Vagina (tissue), 2 donors: ENCODE measurements at regions not wholly inside any gene's neighbourhood (a gene's known extent, or its start where the extent isn't known, plus 50 kb on each side); places are given as distances from the start of the nearest gene placed in this dataset.
"Not testable (repeated sequence)": the region's sequence is repeated elsewhere in the genome, so short reads cannot be mapped to it uniquely, and the experiment has no call there.

ENCODE experiments used
- DNase-seq, 2 donors: peaks; one replicate each; pipeline ENCODE4 v3.0.0-alpha.2; 2017; ENCODE audit errors: extremely low spot score in 2 of 2
- H3K27ac ChIP-seq: fragments of 200-600 bp; sonication (generic); one replicate; pipeline ENCODE4 v1.5.1; 2019
- H3K27me3 ChIP-seq: fragments of 200-600 bp; sonication (generic); one replicate; pipeline ENCODE4 v1.5.1; 2019
- H3K36me3 ChIP-seq, 2 donors: fragments of 200-600 bp; sonication (generic); one replicate each; pipeline ENCODE4 v1.5.1; 2017 to 2019
- H3K4me1 ChIP-seq: fragments of 200-600 bp; sonication (generic); one replicate; pipeline ENCODE4 v1.5.1; 2019
- H3K4me3 ChIP-seq, 2 donors: fragments of 200-600 bp; sonication (generic); 1 replicate in 1 of 2; 2 replicates in 1 of 2; pipeline ENCODE4 v1.5.1; 2016 to 2019
- H3K9me3 ChIP-seq: fragments of 200-600 bp; sonication (generic); one replicate; pipeline ENCODE4 v1.5.1; 2019
- POLR2A ChIP-seq, 2 donors: fragments of 450-650 bp; IDR thresholded peaks; one replicate each; pipeline ENCODE4 v1.6.1; 2017; ENCODE audit warnings: antibody characterized with exemption in 2 of 2, mild to moderate bottlenecking in 2 of 2, moderate library complexity in 2 of 2
- POLR2AphosphoS5 ChIP-seq, 2 donors: sonication (generic); formaldehyde crosslinking; IDR thresholded peaks; one replicate each; pipeline ENCODE4 v1.9.0; 2017; ENCODE audit warnings: antibody characterized with exemption in 2 of 2, mild to moderate bottlenecking in 2 of 2, low read depth in 1 of 2; ENCODE audit not compliant: insufficient read depth in 1 of 2
- intact Hi-C: fragments of 100-400 bp; cut with DNase I; formaldehyde crosslinking; loops from one replicate; pipeline ENCODE4 v1.15.1; 2023
- TF ChIP-seq, protein P1 (sequence below), 3 experiments: fragments of 450-650 bp in 2 of 3; fragments of 200-600 bp in 1 of 3; sonication (generic) in 1 of 3; IDR thresholded peaks; one replicate each; pipeline ENCODE4 v1.5.1; 2017 to 2019; ENCODE audit warnings: antibody characterized with exemption in 3 of 3, mild to moderate bottlenecking in 2 of 3, moderate library complexity in 2 of 3

DNA sequence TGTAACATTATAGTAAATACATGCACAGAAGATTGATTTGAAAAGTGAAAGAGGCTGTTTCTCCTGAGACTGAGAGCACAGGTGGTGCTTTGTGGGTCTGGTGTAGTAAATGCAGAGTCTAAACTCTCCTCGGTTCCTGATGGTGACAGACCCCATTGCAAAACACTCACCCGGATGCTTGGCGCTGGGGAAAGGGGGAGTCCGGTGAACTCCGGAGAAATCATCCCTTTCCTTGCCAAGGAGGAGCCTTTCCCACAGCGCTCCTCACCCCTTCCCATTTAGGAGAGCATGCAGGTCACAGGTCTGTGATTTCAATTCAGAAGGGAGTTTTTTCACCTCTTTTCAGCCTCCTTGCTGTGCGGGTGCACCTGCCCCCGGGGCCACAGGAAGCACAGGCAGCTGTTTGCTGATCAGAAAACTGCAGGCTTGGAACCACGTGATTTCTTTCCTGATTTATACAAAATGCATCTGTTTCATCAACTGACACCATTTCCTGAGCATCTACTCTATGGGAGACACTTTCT lies 75.6 kb upstream of the LYZL2 start:
- intact Hi-C loops, result no loop called here
- Histone ChIP-seq H3K4me3 (no peak overlapping the region), H3K4me1 (peaks cover 12% of the 10 kb centered on the region), H3K9me3 (no peaks in the 10 kb centered on the region), H3K27me3 (no peaks in the 10 kb centered on the region), H3K27ac (no peak overlapping the region), H3K36me3 (no peaks in the 10 kb centered on the region)
- no peak for DNase-seq
- TF ChIP-seq, protein P1, sequence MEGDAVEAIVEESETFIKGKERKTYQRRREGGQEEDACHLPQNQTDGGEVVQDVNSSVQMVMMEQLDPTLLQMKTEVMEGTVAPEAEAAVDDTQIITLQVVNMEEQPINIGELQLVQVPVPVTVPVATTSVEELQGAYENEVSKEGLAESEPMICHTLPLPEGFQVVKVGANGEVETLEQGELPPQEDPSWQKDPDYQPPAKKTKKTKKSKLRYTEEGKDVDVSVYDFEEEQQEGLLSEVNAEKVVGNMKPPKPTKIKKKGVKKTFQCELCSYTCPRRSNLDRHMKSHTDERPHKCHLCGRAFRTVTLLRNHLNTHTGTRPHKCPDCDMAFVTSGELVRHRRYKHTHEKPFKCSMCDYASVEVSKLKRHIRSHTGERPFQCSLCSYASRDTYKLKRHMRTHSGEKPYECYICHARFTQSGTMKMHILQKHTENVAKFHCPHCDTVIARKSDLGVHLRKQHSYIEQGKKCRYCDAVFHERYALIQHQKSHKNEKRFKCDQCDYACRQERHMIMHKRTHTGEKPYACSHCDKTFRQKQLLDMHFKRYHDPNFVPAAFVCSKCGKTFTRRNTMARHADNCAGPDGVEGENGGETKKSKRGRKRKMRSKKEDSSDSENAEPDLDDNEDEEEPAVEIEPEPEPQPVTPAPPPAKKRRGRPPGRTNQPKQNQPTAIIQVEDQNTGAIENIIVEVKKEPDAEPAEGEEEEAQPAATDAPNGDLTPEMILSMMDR (IDR thresholded peaks at IDR 0.05), result no peak

DNA sequence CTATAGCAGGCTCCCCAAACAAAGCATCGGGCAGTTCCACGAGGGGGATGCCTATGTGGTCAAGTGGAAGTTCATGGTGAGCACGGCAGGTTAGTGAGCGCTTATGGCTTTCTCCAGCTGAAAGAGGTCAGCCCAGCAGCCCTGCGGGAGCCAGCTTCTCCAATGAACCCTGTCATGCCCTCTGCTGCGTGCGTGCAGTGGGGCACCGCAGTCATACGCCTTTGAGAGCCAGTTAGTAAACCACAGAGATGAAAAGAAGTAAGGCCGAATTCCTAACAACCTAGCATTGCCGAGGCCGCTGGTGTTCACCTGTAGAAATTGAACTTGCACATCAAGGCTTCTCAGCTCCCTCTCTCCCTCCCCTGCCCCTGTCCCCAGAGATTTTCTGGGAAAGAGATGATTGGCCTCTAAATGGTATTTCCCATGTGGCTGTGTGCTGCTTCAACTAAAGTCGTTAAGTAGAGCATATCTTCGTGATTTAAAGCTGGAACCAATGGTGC lies 75.1 kb upstream of the LYZL2 start:
- H3K27ac ChIP-seq, H3K27me3 ChIP-seq, DNase-seq, H3K9me3 ChIP-seq, intact Hi-C loops, H3K36me3 ChIP-seq, H3K4me3 ChIP-seq: not testable (repeated sequence)
- H3K4me1 ChIP-seq, result peaks cover 12% of the 10 kb centered on the region

GRCh38 chr10:30704026-30704600 lies 74.6 kb upstream of the LYZL2 start:
- H3K9me3 ChIP-seq, result no peaks in the 10 kb centered on the region
- H3K4me3 ChIP-seq, result no peak overlapping the region
- H3K27ac ChIP-seq, result no peak overlapping the region
- TF ChIP-seq POLR2AphosphoS5 (IDR thresholded peaks at IDR 0.05; ENCODE audit: insufficient read depth in 1 of 2, low read depth in 1 of 2), result no peak
- TF ChIP-seq, protein P1 (IDR thresholded peaks at IDR 0.05), result no peak
- no peak for TF ChIP-seq POLR2A (IDR thresholded peaks at IDR 0.05)
- peaks cover 12% of the 10 kb centered on the region for H3K4me1 ChIP-seq
- intact Hi-C loops, result no loop called here
- no peaks in the 10 kb centered on the region for H3K36me3 ChIP-seq
- DNase-seq, result no peak
- no peaks in the 10 kb centered on the region for H3K27me3 ChIP-seq

- H3K9me3 ChIP-seq, H3K36me3 ChIP-seq, H3K27ac ChIP-seq, H3K27me3 ChIP-seq, H3K4me3 ChIP-seq, intact Hi-C loops, DNase-seq: not testable (repeated sequence)
- H3K4me1 ChIP-seq, result peaks cover 12% of the 10 kb centered on the region
Observed at GRCh38 chr10:30703446-30703845, 73.9 kb upstream of the LYZL2 start.

DNA sequence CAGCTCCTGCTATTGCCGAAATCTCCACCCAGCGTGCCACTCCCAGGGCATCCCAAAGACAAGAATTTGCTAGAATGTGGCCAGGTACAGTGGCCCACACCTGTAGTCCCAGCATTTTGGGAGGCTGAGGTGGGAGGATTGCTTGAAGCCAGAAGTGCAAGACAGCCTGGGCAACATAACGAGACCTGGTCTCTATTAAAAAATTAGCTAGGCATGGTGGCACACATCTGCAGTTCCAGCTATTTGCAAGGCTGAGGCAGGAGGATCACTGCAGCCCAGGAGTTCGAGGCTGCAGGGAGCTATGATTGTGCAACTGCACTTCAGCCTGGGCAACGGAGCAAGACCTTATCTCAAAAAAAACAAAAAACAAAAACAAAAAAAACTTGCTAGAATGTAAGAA lies 73.3 kb upstream of the LYZL2 start:
- no peaks in the 10 kb centered on the region for H3K27me3 ChIP-seq
- no peak for DNase-seq
- no peak overlapping the region for H3K27ac ChIP-seq
- H3K4me3 ChIP-seq, result no peak overlapping the region
- TF ChIP-seq POLR2AphosphoS5 (IDR thresholded peaks at IDR 0.05; ENCODE audit: insufficient read depth in 1 of 2, low read depth in 1 of 2) (no peak), POLR2A (IDR thresholded peaks at IDR 0.05) (no peak)
- TF ChIP-seq, protein P1 (IDR thresholded peaks at IDR 0.05), result no peak
- H3K9me3 ChIP-seq, result no peaks in the 10 kb centered on the region
- H3K36me3 ChIP-seq, result no peaks in the 10 kb centered on the region
- intact Hi-C loops, result no loop called here
- peaks cover 12% of the 10 kb centered on the region for H3K4me1 ChIP-seq

- peak overlapping the region; percentile 39 for H3K27ac ChIP-seq
- H3K36me3 ChIP-seq, result no peaks in the 10 kb centered on the region
- H3K27me3 ChIP-seq, result no peaks in the 10 kb centered on the region
- H3K9me3 ChIP-seq, result no peaks in the 10 kb centered on the region
- intact Hi-C loops, result no loop called here
- peak overlapping the region in 1 of 2 donors; percentile 5 for H3K4me3 ChIP-seq
- TF ChIP-seq, protein P1 (IDR thresholded peaks at IDR 0.05), result no peak
- TF ChIP-seq POLR2A (IDR thresholded peaks at IDR 0.05) (no peak), POLR2AphosphoS5 (IDR thresholded peaks at IDR 0.05; ENCODE audit: insufficient read depth in 1 of 2, low read depth in 1 of 2) (no peak)
- peaks cover 12% of the 10 kb centered on the region for H3K4me1 ChIP-seq
- no peak for DNase-seq
Observed at GRCh38 chr10:30701451-30702173, 72.1 kb upstream of the LYZL2 start.
